ENCODE measurements at regions not wholly inside any gene's neighbourhood (a gene's known extent, or its start where the extent isn't known, plus 50 kb on each side); places are given as distances from the start of the nearest gene placed in this dataset.

GRCh38 chr21:35479065-35479448 lies 430.0 kb upstream of the RUNX1 start:
- H3K9ac ChIP-seq (ENCODE audit: low read depth, low read length), result no peak overlapping the region

GRCh38 chr21:35478161-35479064 lies 429.3 kb upstream of the RUNX1 start:
- H3K9me3 ChIP-seq (ENCODE audit: control insufficient read depth, insufficient read depth, low read length), result peaks cover 11% of the 10 kb centered on the region
- H3K4me3 ChIP-seq (ENCODE audit: low read depth, low read length), result no peak overlapping the region
- peaks cover 20% of the 10 kb centered on the region for H3K4me1 ChIP-seq (ENCODE audit: control insufficient read depth, insufficient read depth, low read length)
- H3K27ac ChIP-seq (ENCODE audit: low read depth, low read length), result no peak overlapping the region
- H3K36me3 ChIP-seq (ENCODE audit: control insufficient read depth, insufficient read depth, low read length), result no peaks in the 10 kb centered on the region
- no peak overlapping the region for H3K9ac ChIP-seq (ENCODE audit: low read depth, low read length)
- no peaks in the 10 kb centered on the region for H3K27me3 ChIP-seq (ENCODE audit: control insufficient read depth, insufficient read depth, low read length)

More at GRCh38 chr21:35479065-35479448, 430.0 kb upstream of the RUNX1 start:
- Histone ChIP-seq H3K4me3 (ENCODE audit: low read depth, low read length) (no peak overlapping the region), H3K9me3 (ENCODE audit: control insufficient read depth, insufficient read depth, low read length) (peaks cover 11% of the 10 kb centered on the region), H3K27me3 (ENCODE audit: control insufficient read depth, insufficient read depth, low read length) (no peaks in the 10 kb centered on the region), H3K36me3 (ENCODE audit: control insufficient read depth, insufficient read depth, low read length) (no peaks in the 10 kb centered on the region), H3K4me1 (ENCODE audit: control insufficient read depth, insufficient read depth, low read length) (peaks cover 20% of the 10 kb centered on the region), H3K27ac (ENCODE audit: low read depth, low read length) (no peak overlapping the region)

- Histone ChIP-seq H3K27me3 (ENCODE audit: control insufficient read depth, insufficient read depth, low read length) (no peaks in the 10 kb centered on the region), H3K9me3 (ENCODE audit: control insufficient read depth, insufficient read depth, low read length) (peaks cover 11% of the 10 kb centered on the region), H3K36me3 (ENCODE audit: control insufficient read depth, insufficient read depth, low read length) (no peaks in the 10 kb centered on the region), H3K9ac (ENCODE audit: low read depth, low read length) (no peak overlapping the region), H3K4me3 (ENCODE audit: low read depth, low read length) (no peak overlapping the region), H3K27ac (ENCODE audit: low read depth, low read length) (no peak overlapping the region), H3K4me1 (ENCODE audit: control insufficient read depth, insufficient read depth, low read length) (peaks cover 20% of the 10 kb centered on the region)
These were observed 428.5 kb upstream of the RUNX1 start for GRCh38 chr21:35477622-35478021.

GRCh38 chr21:35476621-35477395 lies 427.7 kb upstream of the RUNX1 start:
- no peak overlapping the region for H3K9ac ChIP-seq (ENCODE audit: low read depth, low read length)
- H3K9me3 ChIP-seq (ENCODE audit: control insufficient read depth, insufficient read depth, low read length), result peaks cover 11% of the 10 kb centered on the region
- H3K36me3 ChIP-seq (ENCODE audit: control insufficient read depth, insufficient read depth, low read length), result no peaks in the 10 kb centered on the region
- H3K4me1 ChIP-seq (ENCODE audit: control insufficient read depth, insufficient read depth, low read length), result peaks cover 22% of the 10 kb centered on the region
- no peak overlapping the region for H3K4me3 ChIP-seq (ENCODE audit: low read depth, low read length)
- no peak overlapping the region for H3K27ac ChIP-seq (ENCODE audit: low read depth, low read length)
- no peaks in the 10 kb centered on the region for H3K27me3 ChIP-seq (ENCODE audit: control insufficient read depth, insufficient read depth, low read length)

- no peak overlapping the region for H3K27ac ChIP-seq (ENCODE audit: low read depth, low read length)
These were observed 426.7 kb upstream of the RUNX1 start for GRCh38 chr21:35475762-35476161.

GRCh38 chr21:35475009-35475408 lies 425.9 kb upstream of the RUNX1 start:
- Histone ChIP-seq H3K9ac (ENCODE audit: low read depth, low read length) (no peak overlapping the region), H3K9me3 (ENCODE audit: control insufficient read depth, insufficient read depth, low read length) (peaks cover 6% of the 10 kb centered on the region), H3K4me3 (ENCODE audit: low read depth, low read length) (no peak overlapping the region), H3K27me3 (ENCODE audit: control insufficient read depth, insufficient read depth, low read length) (no peaks in the 10 kb centered on the region), H3K4me1 (ENCODE audit: control insufficient read depth, insufficient read depth, low read length) (peaks cover 36% of the 10 kb centered on the region), H3K27ac (ENCODE audit: low read depth, low read length) (no peak overlapping the region), H3K36me3 (ENCODE audit: control insufficient read depth, insufficient read depth, low read length) (no peaks in the 10 kb centered on the region)

More at GRCh38 chr21:35475762-35476161, 426.7 kb upstream of the RUNX1 start:
- H3K4me1 ChIP-seq (ENCODE audit: control insufficient read depth, insufficient read depth, low read length), result peaks cover 30% of the 10 kb centered on the region
- no peaks in the 10 kb centered on the region for H3K27me3 ChIP-seq (ENCODE audit: control insufficient read depth, insufficient read depth, low read length)
- peaks cover 9% of the 10 kb centered on the region for H3K9me3 ChIP-seq (ENCODE audit: control insufficient read depth, insufficient read depth, low read length)
- no peak overlapping the region for H3K4me3 ChIP-seq (ENCODE audit: low read depth, low read length)
- H3K9ac ChIP-seq (ENCODE audit: low read depth, low read length), result no peak overlapping the region
- no peaks in the 10 kb centered on the region for H3K36me3 ChIP-seq (ENCODE audit: control insufficient read depth, insufficient read depth, low read length)

GRCh38 chr21:35473496-35473895 lies 424.4 kb upstream of the RUNX1 start:
- Histone ChIP-seq H3K9me3 (ENCODE audit: control insufficient read depth, insufficient read depth, low read length) (no peaks in the 10 kb centered on the region), H3K27me3 (ENCODE audit: control insufficient read depth, insufficient read depth, low read length) (no peaks in the 10 kb centered on the region), H3K27ac (ENCODE audit: low read depth, low read length) (no peak overlapping the region), H3K9ac (ENCODE audit: low read depth, low read length) (no peak overlapping the region), H3K4me3 (ENCODE audit: low read depth, low read length) (no peak overlapping the region), H3K4me1 (ENCODE audit: control insufficient read depth, insufficient read depth, low read length) (peaks cover 43% of the 10 kb centered on the region), H3K36me3 (ENCODE audit: control insufficient read depth, insufficient read depth, low read length) (no peaks in the 10 kb centered on the region)

GRCh38 chr21:35470522-35470921 lies 421.4 kb upstream of the RUNX1 start:
- Histone ChIP-seq H3K27me3 (ENCODE audit: control insufficient read depth, insufficient read depth, low read length) (no peaks in the 10 kb centered on the region), H3K4me1 (ENCODE audit: control insufficient read depth, insufficient read depth, low read length) (peaks cover 35% of the 10 kb centered on the region), H3K27ac (ENCODE audit: low read depth, low read length) (peak overlapping the region; percentile 66), H3K36me3 (ENCODE audit: control insufficient read depth, insufficient read depth, low read length) (no peaks in the 10 kb centered on the region), H3K4me3 (ENCODE audit: low read depth, low read length) (no peak overlapping the region), H3K9me3 (ENCODE audit: control insufficient read depth, insufficient read depth, low read length) (no peaks in the 10 kb centered on the region), H3K9ac (ENCODE audit: low read depth, low read length) (no peak overlapping the region)

- no peak overlapping the region for H3K9ac ChIP-seq (ENCODE audit: low read depth, low read length)
- H3K27ac ChIP-seq (ENCODE audit: low read depth, low read length), result no peak overlapping the region
- no peaks in the 10 kb centered on the region for H3K27me3 ChIP-seq (ENCODE audit: control insufficient read depth, insufficient read depth, low read length)
- H3K4me1 ChIP-seq (ENCODE audit: control insufficient read depth, insufficient read depth, low read length), result peaks cover 25% of the 10 kb centered on the region
- H3K36me3 ChIP-seq (ENCODE audit: control insufficient read depth, insufficient read depth, low read length), result no peaks in the 10 kb centered on the region
- H3K9me3 ChIP-seq (ENCODE audit: control insufficient read depth, insufficient read depth, low read length), result no peaks in the 10 kb centered on the region
- no peak overlapping the region for H3K4me3 ChIP-seq (ENCODE audit: low read depth, low read length)
These were observed 420.4 kb upstream of the RUNX1 start for GRCh38 chr21:35469498-35469897.

- Histone ChIP-seq H3K4me1 (ENCODE audit: control insufficient read depth, insufficient read depth, low read length) (peaks cover 23% of the 10 kb centered on the region), H3K27ac (ENCODE audit: low read depth, low read length) (no peak overlapping the region), H3K9me3 (ENCODE audit: control insufficient read depth, insufficient read depth, low read length) (no peaks in the 10 kb centered on the region)
These were observed 419.9 kb upstream of the RUNX1 start for GRCh38 chr21:35468991-35469390.

GRCh38 chr21:35467566-35467965 lies 418.5 kb upstream of the RUNX1 start:
- Histone ChIP-seq H3K27ac (ENCODE audit: low read depth, low read length) (no peak overlapping the region), H3K27me3 (ENCODE audit: control insufficient read depth, insufficient read depth, low read length) (no peaks in the 10 kb centered on the region), H3K9me3 (ENCODE audit: control insufficient read depth, insufficient read depth, low read length) (no peaks in the 10 kb centered on the region), H3K36me3 (ENCODE audit: control insufficient read depth, insufficient read depth, low read length) (no peaks in the 10 kb centered on the region), H3K9ac (ENCODE audit: low read depth, low read length) (no peak overlapping the region), H3K4me3 (ENCODE audit: low read depth, low read length) (no peak overlapping the region), H3K4me1 (ENCODE audit: control insufficient read depth, insufficient read depth, low read length) (peaks cover 23% of the 10 kb centered on the region)

More at GRCh38 chr21:35468991-35469390, 419.9 kb upstream of the RUNX1 start:
- Histone ChIP-seq H3K4me3 (ENCODE audit: low read depth, low read length) (no peak overlapping the region), H3K27me3 (ENCODE audit: control insufficient read depth, insufficient read depth, low read length) (no peaks in the 10 kb centered on the region), H3K9ac (ENCODE audit: low read depth, low read length) (no peak overlapping the region), H3K36me3 (ENCODE audit: control insufficient read depth, insufficient read depth, low read length) (no peaks in the 10 kb centered on the region)

Measured in HUES48 (cell line).